Common myeloid progenitor, CD34-positive (primary cell): ENCODE measurements at regions not wholly inside any gene's neighbourhood (a gene's known extent, or its start where the extent isn't known, plus 50 kb on each side); places are given as distances from the start of the nearest gene placed in this dataset.
"Not testable (repeated sequence)": the region's sequence is repeated elsewhere in the genome, so short reads cannot be mapped to it uniquely, and the experiment has no call there.

Experiments used
- CTCF ChIA-PET: fragments of 350-600 bp; sonication (Branson Sonifier 250); formaldehyde crosslinking; loops from one replicate; lab custom pipeline; 2021; ENCODE audit warnings: antibody characterized with exemption; lab: Charles Lee
- POLR2A ChIA-PET: fragments of 350-600 bp; sonication (Branson Sonifier 250); formaldehyde crosslinking; loops from one replicate; lab custom pipeline; 2021; ENCODE audit warnings: antibody characterized with exemption; lab: Charles Lee
- DNase-seq, 3 donors: peaks; one replicate each; pipeline versions ENCODE4 v3.0.0 to v3.0.0-alpha.2; 2013
- H3K27ac ChIP-seq, 2 experiments: 1 replicate in 1 of 2; 2 replicates in 1 of 2; pipeline ENCODE4 v1.7.0; 2013; ENCODE audit warnings: inconsistent platforms in 2 of 2, low read length in 2 of 2, mild to moderate bottlenecking in 2 of 2, low read depth in 1 of 2, moderate library complexity in 1 of 2; ENCODE audit not compliant: severe bottlenecking in 2 of 2, insufficient read depth in 1 of 2, poor library complexity in 1 of 2
- H3K27me3 ChIP-seq, 5 experiments: replicated peaks in 2 of 5; 1 replicate in 3 of 5; 2 replicates in 2 of 5; pipeline versions ENCODE4 v1.6.1 to v1.7.0; 2013; ENCODE audit warnings: low read length in 4 of 5, mild to moderate bottlenecking in 2 of 5, moderate library complexity in 2 of 5, inconsistent platforms in 1 of 5; ENCODE audit not compliant: insufficient read depth in 5 of 5, control insufficient read depth in 4 of 5
- H3K36me3 ChIP-seq, 4 experiments: 1 replicate in 2 of 4; 2 replicates in 2 of 4; pipeline versions ENCODE4 v1.6.1 to v1.7.0; 2013; ENCODE audit warnings: low read length in 3 of 4, control low read depth in 1 of 4, mild to moderate bottlenecking in 1 of 4; ENCODE audit not compliant: control insufficient read depth in 4 of 4, insufficient read depth in 4 of 4
- H3K4me1 ChIP-seq, 4 experiments: 1 replicate in 3 of 4; 2 replicates in 1 of 4; pipeline versions ENCODE4 v1.6.1 to v1.7.1; 2013; ENCODE audit warnings: low read length in 3 of 4, mild to moderate bottlenecking in 3 of 4, control low read depth in 1 of 4, inconsistent platforms in 1 of 4, moderate library complexity in 1 of 4; ENCODE audit not compliant: control insufficient read depth in 4 of 4, insufficient read depth in 4 of 4; ENCODE audit errors: control extremely low read depth in 1 of 4
- H3K4me3 ChIP-seq, 7 experiments: 1 replicate in 4 of 7; 2 replicates in 3 of 7; pipeline versions ENCODE4 v1.5.1 to v1.7.0; 2013; ENCODE audit warnings: mild to moderate bottlenecking in 7 of 7, low read length in 6 of 7, moderate library complexity in 6 of 7, inconsistent platforms in 2 of 7, low read depth in 2 of 7, control low read depth in 1 of 7; ENCODE audit not compliant: insufficient read depth in 4 of 7, control insufficient read depth in 1 of 7; ENCODE audit errors: extremely low read depth in 1 of 7
- H3K9me3 ChIP-seq, 5 experiments: 1 replicate in 4 of 5; 2 replicates in 1 of 5; pipeline versions ENCODE4 v1.6.1 to v1.7.1; 2013; ENCODE audit warnings: low read length in 4 of 5, mild to moderate bottlenecking in 2 of 5, inconsistent platforms in 1 of 5, low read depth in 1 of 5, moderate library complexity in 1 of 5; ENCODE audit not compliant: control insufficient read depth in 4 of 5, insufficient read depth in 2 of 5; ENCODE audit errors: control extremely low read depth in 1 of 5
- WGBS: methylation state at CpG from one replicate; pipeline ENCODE4 v1.1.5; 2013; ENCODE audit not compliant: insufficient coverage; 5-methylcytosine and 5-hydroxymethylcytosine counted together

GRCh38 chr10:29375888-29376287 lies 87.0 kb downstream of the LYZL1 start:
- Histone ChIP-seq H3K4me1 (no peaks in the 10 kb centered on the region), H3K27ac (no peak overlapping the region), H3K27me3 (peaks cover 0 to 3% (median 0%) of the 10 kb centered on the region in 5 experiments), H3K36me3 (no peaks in the 10 kb centered on the region), H3K9me3 (no peaks in the 10 kb centered on the region), H3K4me3 (no peak overlapping the region)
- no peak for DNase-seq
- CTCF ChIA-PET = interaction anchor here (1.2 to 1.3 kb wide), 3 partner anchors 12 to 18 kb away, joined by 3 read pairs; no protein-coding TSS in a partner anchor
- WGBS = 97% methylated on average over 4 of the region's 4 CpGs
- POLR2A ChIA-PET = interaction anchor here (0.7 kb wide), 1 partner anchor 339 kb away, joined by 3 read pairs; no protein-coding TSS in a partner anchor

GRCh38 chr10:29377333-29377961 lies 88.6 kb downstream of the LYZL1 start:
- H3K9me3 ChIP-seq = no peaks in the 10 kb centered on the region
- H3K27me3 ChIP-seq = no peaks in the 10 kb centered on the region
- DNase-seq = peak; percentile 25 to 61 (median 55)
- H3K27ac ChIP-seq = no peak overlapping the region
- H3K36me3 ChIP-seq = no peaks in the 10 kb centered on the region
- WGBS = 77% methylated on average over 6 of the region's 10 CpGs
- H3K4me1 ChIP-seq = no peaks in the 10 kb centered on the region
- no peak overlapping the region for H3K4me3 ChIP-seq
- ChIA-PET POLR2A (no interaction called here), CTCF (interaction anchor here (0.9 to 2.5 kb wide), 9 partner anchors 9 to 693 kb away, joined by 3 to 14 read pairs (median 3); no protein-coding TSS in a partner anchor)

GRCh38 chr10:29378106-29378505 lies 89.2 kb downstream of the LYZL1 start:
- Histone ChIP-seq H3K4me3 (no peak overlapping the region), H3K9me3 (no peaks in the 10 kb centered on the region), H3K4me1 (peaks cover 0 to 2% (median 0%) of the 10 kb centered on the region in 4 experiments), H3K36me3 (no peaks in the 10 kb centered on the region), H3K27ac (no peak overlapping the region), H3K27me3 (no peaks in the 10 kb centered on the region)
- CTCF ChIA-PET = interaction anchor here (0.9 to 2.5 kb wide), 6 partner anchors 8 to 73 kb away, joined by 3 to 14 read pairs (median 3); no protein-coding TSS in a partner anchor
- POLR2A ChIA-PET = no interaction called here
- no peak for DNase-seq
- over 99% methylated on average over 6 of the region's 7 CpGs for WGBS

DNA sequence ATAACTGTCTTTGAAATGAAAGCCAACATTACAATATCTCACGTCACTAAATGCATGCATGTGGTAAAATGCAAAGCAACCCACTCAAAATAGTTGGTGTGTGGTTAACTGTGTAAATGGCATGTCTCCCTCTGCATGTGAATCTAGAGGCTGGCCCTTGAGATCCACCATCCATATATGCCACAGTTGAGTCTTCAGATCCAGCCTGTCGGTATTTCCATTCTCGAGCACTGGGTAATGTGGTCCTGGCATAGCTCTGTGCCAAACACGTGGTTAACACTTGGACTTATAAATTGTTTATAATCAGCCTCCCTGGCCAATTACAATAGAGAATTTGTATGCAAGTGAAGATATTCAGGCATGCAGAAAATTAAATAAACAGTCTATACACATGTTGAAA lies 90.3 kb downstream of the LYZL1 start:
- no peak overlapping the region for H3K27ac ChIP-seq
- no peaks in the 10 kb centered on the region for H3K9me3 ChIP-seq
- peaks cover 0 to 4% (median 0%) of the 10 kb centered on the region in 4 experiments for H3K4me1 ChIP-seq
- no peak overlapping the region for H3K4me3 ChIP-seq
- CTCF ChIA-PET = interaction anchor here (0.7 to 2.5 kb wide), 4 partner anchors 9 to 24 kb away, joined by 3 to 14 read pairs (median 7); no protein-coding TSS in a partner anchor
- no peaks in the 10 kb centered on the region for H3K27me3 ChIP-seq
- POLR2A ChIA-PET = no interaction called here
- WGBS = no CpG with 5 or more reads among the region's 4 CpGs
- DNase-seq = no peak
- H3K36me3 ChIP-seq = no peaks in the 10 kb centered on the region

DNA sequence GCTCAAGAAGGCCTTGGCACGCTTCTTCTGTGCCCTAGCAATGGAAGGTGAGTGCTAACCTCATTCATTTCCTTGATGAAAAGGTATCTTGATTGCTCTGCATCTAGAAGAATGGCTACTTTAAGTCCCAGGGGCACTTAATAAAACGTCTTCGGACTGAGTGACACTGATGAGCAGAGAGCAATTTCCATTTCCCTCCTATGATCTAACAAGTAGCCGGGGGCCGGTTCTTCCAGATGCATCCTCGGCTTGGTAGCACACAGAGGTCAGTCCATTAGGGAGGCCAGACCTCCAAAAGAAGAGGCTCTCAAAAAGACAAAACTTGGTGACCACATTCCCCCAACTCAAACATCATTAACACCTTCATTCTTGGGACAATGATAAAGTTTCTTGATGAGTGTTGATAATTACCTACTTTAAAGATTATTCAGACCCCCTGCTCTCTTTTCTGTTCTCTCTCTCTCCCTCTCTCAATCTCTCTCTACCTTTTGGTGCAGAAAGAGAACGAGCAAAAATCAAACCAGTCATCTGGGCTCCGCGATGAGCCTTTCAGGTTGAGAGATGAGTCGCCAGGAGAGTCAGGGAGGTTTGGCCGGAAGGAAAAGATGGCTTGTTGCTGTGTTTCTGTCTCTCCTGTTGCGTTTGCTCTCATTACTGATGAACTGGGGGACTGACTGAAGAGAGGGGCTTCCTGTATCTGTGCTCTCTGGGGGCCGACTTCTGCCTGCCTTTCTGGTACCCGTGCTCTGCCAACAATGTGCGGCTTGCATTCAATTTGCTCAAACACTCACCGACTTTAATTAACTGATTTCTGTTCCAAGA lies 91.1 kb downstream of the LYZL1 start:
- CTCF ChIA-PET = interaction anchor here (1.2 to 2.5 kb wide), 3 partner anchors 10 to 25 kb away, joined by 3 to 14 read pairs (median 10); no protein-coding TSS in a partner anchor
- H3K9me3 ChIP-seq, H3K27me3 ChIP-seq, H3K4me1 ChIP-seq, POLR2A ChIA-PET, DNase-seq, H3K4me3 ChIP-seq, H3K36me3 ChIP-seq, H3K27ac ChIP-seq: not testable (repeated sequence)
- WGBS = 100% methylated on average over 4 of the region's 16 CpGs

- POLR2A ChIA-PET, H3K27ac ChIP-seq, H3K4me1 ChIP-seq, CTCF ChIA-PET, H3K4me3 ChIP-seq, H3K36me3 ChIP-seq, DNase-seq, H3K27me3 ChIP-seq, H3K9me3 ChIP-seq: not testable (repeated sequence)
- no CpG with 5 or more reads among the region's 16 CpGs for WGBS
Measured at GRCh38 chr10:29380599-29381511, 92.0 kb downstream of the LYZL1 start.
